ENCODE measurements at regions not wholly inside any gene's neighbourhood (a gene's known extent, or its start where the extent isn't known, plus 50 kb on each side); places are given as distances from the start of the nearest gene placed in this dataset.

GRCh38 chr6:48233063-48233462, 122.1 kb upstream of the PTCHD4 start:
- TF ChIP-seq PPARA (CRISPR knock-in tag; IDR thresholded peaks at IDR 0.05; ENCODE audit: borderline replicate concordance), result no peak
- TF ChIP-seq, protein P1, sequence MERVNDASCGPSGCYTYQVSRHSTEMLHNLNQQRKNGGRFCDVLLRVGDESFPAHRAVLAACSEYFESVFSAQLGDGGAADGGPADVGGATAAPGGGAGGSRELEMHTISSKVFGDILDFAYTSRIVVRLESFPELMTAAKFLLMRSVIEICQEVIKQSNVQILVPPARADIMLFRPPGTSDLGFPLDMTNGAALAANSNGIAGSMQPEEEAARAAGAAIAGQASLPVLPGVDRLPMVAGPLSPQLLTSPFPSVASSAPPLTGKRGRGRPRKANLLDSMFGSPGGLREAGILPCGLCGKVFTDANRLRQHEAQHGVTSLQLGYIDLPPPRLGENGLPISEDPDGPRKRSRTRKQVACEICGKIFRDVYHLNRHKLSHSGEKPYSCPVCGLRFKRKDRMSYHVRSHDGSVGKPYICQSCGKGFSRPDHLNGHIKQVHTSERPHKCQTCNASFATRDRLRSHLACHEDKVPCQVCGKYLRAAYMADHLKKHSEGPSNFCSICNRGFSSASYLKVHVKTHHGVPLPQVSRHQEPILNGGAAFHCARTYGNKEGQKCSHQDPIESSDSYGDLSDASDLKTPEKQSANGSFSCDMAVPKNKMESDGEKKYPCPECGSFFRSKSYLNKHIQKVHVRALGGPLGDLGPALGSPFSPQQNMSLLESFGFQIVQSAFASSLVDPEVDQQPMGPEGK (CRISPR knock-in tag; IDR thresholded peaks at IDR 0.05; ENCODE audit: borderline replicate concordance), result no peak
- no peak for TF ChIP-seq TOX (CRISPR knock-in tag; IDR thresholded peaks at IDR 0.05; ENCODE audit: borderline replicate concordance)
- TF ChIP-seq OSR1 (CRISPR knock-in tag; IDR thresholded peaks at IDR 0.05), result no peak
- no peak for TF ChIP-seq RARB (CRISPR knock-in tag; IDR thresholded peaks at IDR 0.05)
- no peak for TF ChIP-seq ZFP30 (CRISPR knock-in tag; IDR thresholded peaks at IDR 0.05)
- TF ChIP-seq GLIS3 (CRISPR knock-in tag; IDR thresholded peaks at IDR 0.05), result no peak
- TF ChIP-seq SNAI2 (CRISPR knock-in tag; IDR thresholded peaks at IDR 0.05), result no peak
- no peak for TF ChIP-seq ZFP3 (CRISPR knock-in tag; IDR thresholded peaks at IDR 0.05)
- no peak for TF ChIP-seq TSHZ2 (CRISPR knock-in tag; IDR thresholded peaks at IDR 0.05)
- no peak for TF ChIP-seq BACH2 (CRISPR knock-in tag; IDR thresholded peaks at IDR 0.05; ENCODE audit: borderline replicate concordance)

Data from SK-N-SH treated with all-trans-retinoic acid at 6 μM for 48 hours (cell line).